ENCODE measurements at regions not wholly inside any gene's neighbourhood (a gene's known extent, or its start where the extent isn't known, plus 50 kb on each side); places are given as distances from the start of the nearest gene placed in this dataset.

GRCh38 chr12:107631715-107632114, 53.9 kb upstream of the PWP1 start:
- no peak for TF ChIP-seq POLR2A (IDR thresholded peaks at IDR 0.05)
- no peak for TF ChIP-seq CTCF (IDR thresholded peaks at IDR 0.05)
